ENCODE measurements at regions not wholly inside any gene's neighbourhood (a gene's known extent, or its start where the extent isn't known, plus 50 kb on each side); places are given as distances from the start of the nearest gene placed in this dataset.

DNA sequence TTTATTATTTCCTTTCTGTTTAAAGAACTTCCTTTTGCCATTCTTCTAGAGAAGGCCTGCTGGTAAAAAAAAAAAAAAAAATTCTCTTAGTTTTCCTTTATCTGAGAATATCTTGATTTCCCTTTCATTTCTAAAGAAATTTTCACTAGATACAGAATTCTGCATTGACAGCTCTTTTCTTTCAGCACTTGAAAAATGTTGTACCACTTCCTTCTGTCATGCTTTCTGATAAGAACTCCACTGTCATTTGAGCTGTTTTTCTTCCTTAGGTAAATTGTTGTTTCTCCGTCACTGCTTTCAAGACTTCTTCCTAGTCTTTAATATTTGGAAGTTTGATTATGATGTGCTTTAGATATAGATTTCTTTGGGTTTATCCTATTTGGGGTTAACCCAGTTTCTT is 113.6 kb upstream of the BTG1 start:
- H3K9ac ChIP-seq (ENCODE audit: low read depth in 2 of 2, low read length in 2 of 2) = no peak overlapping the region
- TF ChIP-seq, protein P1, sequence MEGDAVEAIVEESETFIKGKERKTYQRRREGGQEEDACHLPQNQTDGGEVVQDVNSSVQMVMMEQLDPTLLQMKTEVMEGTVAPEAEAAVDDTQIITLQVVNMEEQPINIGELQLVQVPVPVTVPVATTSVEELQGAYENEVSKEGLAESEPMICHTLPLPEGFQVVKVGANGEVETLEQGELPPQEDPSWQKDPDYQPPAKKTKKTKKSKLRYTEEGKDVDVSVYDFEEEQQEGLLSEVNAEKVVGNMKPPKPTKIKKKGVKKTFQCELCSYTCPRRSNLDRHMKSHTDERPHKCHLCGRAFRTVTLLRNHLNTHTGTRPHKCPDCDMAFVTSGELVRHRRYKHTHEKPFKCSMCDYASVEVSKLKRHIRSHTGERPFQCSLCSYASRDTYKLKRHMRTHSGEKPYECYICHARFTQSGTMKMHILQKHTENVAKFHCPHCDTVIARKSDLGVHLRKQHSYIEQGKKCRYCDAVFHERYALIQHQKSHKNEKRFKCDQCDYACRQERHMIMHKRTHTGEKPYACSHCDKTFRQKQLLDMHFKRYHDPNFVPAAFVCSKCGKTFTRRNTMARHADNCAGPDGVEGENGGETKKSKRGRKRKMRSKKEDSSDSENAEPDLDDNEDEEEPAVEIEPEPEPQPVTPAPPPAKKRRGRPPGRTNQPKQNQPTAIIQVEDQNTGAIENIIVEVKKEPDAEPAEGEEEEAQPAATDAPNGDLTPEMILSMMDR (IDR thresholded peaks at IDR 0.05) = no peak
- H3K4me3 ChIP-seq = no peak overlapping the region
- H3K36me3 ChIP-seq = no peaks in the 10 kb centered on the region
- no peaks in the 10 kb centered on the region for H3K4me1 ChIP-seq
- no peak overlapping the region for H3K27ac ChIP-seq
- no peak for DNase-seq
- intact Hi-C loops (cut with DNase I) = no loop called here
- H3K27me3 ChIP-seq = no peaks in the 10 kb centered on the region
- H3K9me3 ChIP-seq = no peaks in the 10 kb centered on the region

DNA sequence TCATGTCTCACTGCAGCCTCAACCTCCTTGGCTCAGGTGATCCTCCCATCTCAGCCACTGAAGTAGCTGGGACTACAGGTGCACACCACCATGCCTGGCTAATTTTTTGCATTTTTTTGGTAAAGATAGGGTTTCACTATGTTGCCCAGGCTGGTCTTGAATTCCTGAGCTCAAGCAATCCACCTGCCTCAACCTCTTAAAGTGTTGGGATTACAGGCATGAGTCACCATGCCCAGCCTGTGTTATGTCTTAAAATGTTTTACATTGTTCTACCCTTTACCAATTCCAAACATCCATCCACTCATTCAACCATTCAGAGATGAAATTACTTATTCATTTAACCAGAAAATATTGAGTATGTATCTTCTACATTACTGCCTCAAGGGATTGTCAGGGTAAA is 111.6 kb upstream of the BTG1 start:
- no peaks in the 10 kb centered on the region for H3K36me3 ChIP-seq
- no peaks in the 10 kb centered on the region for H3K4me1 ChIP-seq
- intact Hi-C loops (cut with DNase I) = no loop called here

DNA sequence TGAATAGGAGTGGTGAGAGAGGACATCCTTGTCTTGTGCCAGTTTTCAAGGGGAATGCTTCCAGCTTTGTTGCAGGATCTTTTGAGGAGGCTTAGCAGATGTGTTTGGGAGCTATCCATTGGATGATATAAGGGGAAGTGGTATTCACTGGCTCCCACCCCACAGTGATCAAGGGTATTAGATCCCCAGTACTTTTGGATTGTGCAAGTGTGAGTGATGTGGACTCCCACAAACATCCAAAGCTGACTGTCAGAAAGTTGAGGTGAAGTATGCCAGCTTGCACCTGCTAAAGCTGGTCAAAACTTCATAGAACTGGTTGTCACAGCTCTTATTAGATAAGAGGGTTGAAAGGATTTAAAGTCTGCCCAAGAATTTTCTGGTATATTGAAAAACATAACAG is 110.1 kb upstream of the BTG1 start:
- no peak overlapping the region for H3K4me3 ChIP-seq
- no peak for DNase-seq

More for the DNA sequence above, 111.6 kb upstream of the BTG1 start:
- Histone ChIP-seq H3K9me3 (no peaks in the 10 kb centered on the region), H3K27ac (no peak overlapping the region), H3K4me3 (no peak overlapping the region), H3K9ac (ENCODE audit: low read depth in 2 of 2, low read length in 2 of 2) (no peak overlapping the region), H3K27me3 (no peaks in the 10 kb centered on the region)
- TF ChIP-seq, protein P1 (IDR thresholded peaks at IDR 0.05) = no peak
- no peak for DNase-seq

DNA sequence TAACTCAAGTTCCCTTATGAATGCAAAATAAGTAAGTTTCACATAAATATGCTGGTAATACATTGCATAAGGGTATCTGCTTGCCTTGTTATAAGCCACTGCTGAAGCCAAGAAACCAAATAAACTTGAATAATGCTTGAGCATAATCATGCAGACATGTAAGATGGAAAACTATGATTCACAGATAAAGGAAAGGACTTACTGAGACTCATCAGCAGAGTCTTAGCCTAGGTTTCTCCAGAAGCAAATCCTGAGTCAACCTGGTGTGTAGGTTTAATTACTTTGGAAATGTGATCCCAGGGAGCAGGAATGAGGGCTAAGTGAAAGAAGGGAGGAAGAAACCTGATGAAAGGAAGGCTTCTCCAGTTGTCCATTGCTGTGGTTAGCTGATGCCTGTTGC is 107.7 kb upstream of the BTG1 start:
- intact Hi-C loops (cut with DNase I) = no loop called here
- no peaks in the 10 kb centered on the region for H3K4me1 ChIP-seq
- H3K4me3 ChIP-seq = no peak overlapping the region
- TF ChIP-seq, protein P1 (IDR thresholded peaks at IDR 0.05) = no peak
- no peak overlapping the region for H3K9ac ChIP-seq (ENCODE audit: low read depth in 2 of 2, low read length in 2 of 2)
- no peak overlapping the region for H3K27ac ChIP-seq
- DNase-seq = no peak
- H3K36me3 ChIP-seq = no peaks in the 10 kb centered on the region
- H3K27me3 ChIP-seq = no peaks in the 10 kb centered on the region
- H3K9me3 ChIP-seq = no peaks in the 10 kb centered on the region

More for the DNA sequence above, 110.1 kb upstream of the BTG1 start:
- Histone ChIP-seq H3K27ac (no peak overlapping the region), H3K27me3 (no peaks in the 10 kb centered on the region), H3K36me3 (no peaks in the 10 kb centered on the region), H3K9me3 (no peaks in the 10 kb centered on the region), H3K9ac (ENCODE audit: low read depth in 2 of 2, low read length in 2 of 2) (no peak overlapping the region), H3K4me1 (no peaks in the 10 kb centered on the region)
- intact Hi-C loops (cut with DNase I) = no loop called here
- TF ChIP-seq, protein P1 (IDR thresholded peaks at IDR 0.05) = no peak

DNA sequence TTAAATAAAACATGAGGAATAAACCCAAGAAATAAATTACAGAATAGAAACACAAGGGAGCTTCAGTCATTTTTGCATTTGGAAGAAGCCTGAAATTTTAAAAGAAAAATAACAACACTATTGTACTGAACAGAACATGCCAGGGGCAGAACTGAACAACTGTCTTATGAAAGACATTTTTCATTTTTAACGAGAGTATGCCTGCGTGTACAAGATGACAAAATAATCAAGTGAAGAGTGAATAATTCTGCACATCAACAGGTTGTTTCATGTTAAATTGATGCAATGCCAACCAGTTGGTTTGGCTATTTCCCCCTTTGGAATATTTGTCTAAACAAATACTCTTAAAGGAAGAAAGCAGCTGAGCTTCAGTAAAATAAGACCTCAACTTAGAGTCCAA is 103.3 kb upstream of the BTG1 start:
- H3K27ac ChIP-seq = no peak overlapping the region
- TF ChIP-seq, protein P1 (IDR thresholded peaks at IDR 0.05) = no peak
- H3K27me3 ChIP-seq = no peaks in the 10 kb centered on the region
- no peak overlapping the region for H3K4me3 ChIP-seq
- no peaks in the 10 kb centered on the region for H3K36me3 ChIP-seq
- no peak for DNase-seq
- H3K9ac ChIP-seq (ENCODE audit: low read depth in 2 of 2, low read length in 2 of 2) = no peak overlapping the region
- no peaks in the 10 kb centered on the region for H3K4me1 ChIP-seq
- H3K9me3 ChIP-seq = no peaks in the 10 kb centered on the region
- intact Hi-C loops (cut with DNase I) = no loop called here

DNA sequence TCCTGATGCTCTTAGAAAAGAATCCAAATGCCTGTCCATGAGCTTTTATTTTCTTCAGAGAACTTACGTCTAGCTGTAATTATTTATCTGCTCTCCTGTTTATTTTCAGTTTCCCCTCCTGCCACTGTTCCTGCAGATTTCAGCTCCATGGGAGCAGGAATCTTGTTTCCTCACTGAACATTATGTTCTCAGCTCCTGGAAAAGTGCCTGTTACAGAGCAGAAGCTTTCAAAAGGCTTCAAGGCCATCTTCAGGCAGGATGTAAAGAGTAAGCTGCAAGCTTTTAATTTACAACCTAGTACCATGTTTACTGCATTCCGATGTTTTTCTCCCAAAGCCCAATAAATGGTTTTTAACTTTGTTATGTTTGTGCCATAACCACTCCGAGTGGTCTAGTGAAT is 98.4 kb upstream of the BTG1 start:
- no peaks in the 10 kb centered on the region for H3K27me3 ChIP-seq
- TF ChIP-seq, protein P1 (IDR thresholded peaks at IDR 0.05) = no peak
- H3K36me3 ChIP-seq = no peaks in the 10 kb centered on the region
- H3K4me1 ChIP-seq = no peaks in the 10 kb centered on the region
- no peak overlapping the region for H3K4me3 ChIP-seq
- H3K27ac ChIP-seq = no peak overlapping the region
- no peaks in the 10 kb centered on the region for H3K9me3 ChIP-seq
- no peak overlapping the region for H3K9ac ChIP-seq (ENCODE audit: low read depth in 2 of 2, low read length in 2 of 2)
- peak; percentile 24 for DNase-seq
- intact Hi-C loops (cut with DNase I) = no loop called here

All from colonic mucosa (tissue), 4 donors.